GM12875 (cell line): ENCODE measurements at regions not wholly inside any gene's neighbourhood (a gene's known extent, or its start where the extent isn't known, plus 50 kb on each side); places are given as distances from the start of the nearest gene placed in this dataset.

Experiments
- H3K4me3 ChIP-seq: one replicate; pipeline ENCODE4 v1.5.1; 2011; ENCODE audit warnings: low read depth, low read length, control low read depth
- TF ChIP-seq, protein P1 (sequence below): IDR thresholded peaks from 2 replicates; pipeline ENCODE4 v1.5.1; 2011; ENCODE audit warnings: low read depth, mild to moderate bottlenecking, control low read depth, inconsistent platforms, low read length, moderate library complexity, borderline replicate concordance; ENCODE audit not compliant: insufficient read depth

DNA sequence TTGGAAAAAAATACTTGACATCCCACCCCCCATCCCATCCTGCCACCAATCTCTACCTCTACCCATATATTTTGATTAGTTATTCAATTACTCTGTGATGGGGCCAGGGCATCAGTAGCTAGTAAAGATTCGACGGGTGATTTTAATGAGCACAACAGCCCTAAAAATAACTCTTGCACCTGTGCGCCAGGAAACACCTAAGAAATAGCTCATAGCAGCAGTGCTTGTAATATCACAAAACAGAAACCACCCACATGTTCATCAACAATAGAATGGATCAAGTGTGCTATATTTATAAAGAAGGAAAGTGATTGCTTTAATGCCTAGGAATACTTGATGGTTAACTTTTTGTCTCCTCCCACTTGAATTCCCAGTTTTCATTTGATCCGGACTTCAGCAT is 225.6 kb upstream of the LCORL start:
- TF ChIP-seq, protein P1, sequence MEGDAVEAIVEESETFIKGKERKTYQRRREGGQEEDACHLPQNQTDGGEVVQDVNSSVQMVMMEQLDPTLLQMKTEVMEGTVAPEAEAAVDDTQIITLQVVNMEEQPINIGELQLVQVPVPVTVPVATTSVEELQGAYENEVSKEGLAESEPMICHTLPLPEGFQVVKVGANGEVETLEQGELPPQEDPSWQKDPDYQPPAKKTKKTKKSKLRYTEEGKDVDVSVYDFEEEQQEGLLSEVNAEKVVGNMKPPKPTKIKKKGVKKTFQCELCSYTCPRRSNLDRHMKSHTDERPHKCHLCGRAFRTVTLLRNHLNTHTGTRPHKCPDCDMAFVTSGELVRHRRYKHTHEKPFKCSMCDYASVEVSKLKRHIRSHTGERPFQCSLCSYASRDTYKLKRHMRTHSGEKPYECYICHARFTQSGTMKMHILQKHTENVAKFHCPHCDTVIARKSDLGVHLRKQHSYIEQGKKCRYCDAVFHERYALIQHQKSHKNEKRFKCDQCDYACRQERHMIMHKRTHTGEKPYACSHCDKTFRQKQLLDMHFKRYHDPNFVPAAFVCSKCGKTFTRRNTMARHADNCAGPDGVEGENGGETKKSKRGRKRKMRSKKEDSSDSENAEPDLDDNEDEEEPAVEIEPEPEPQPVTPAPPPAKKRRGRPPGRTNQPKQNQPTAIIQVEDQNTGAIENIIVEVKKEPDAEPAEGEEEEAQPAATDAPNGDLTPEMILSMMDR = no peak
- H3K4me3 ChIP-seq = no peak overlapping the region

DNA sequence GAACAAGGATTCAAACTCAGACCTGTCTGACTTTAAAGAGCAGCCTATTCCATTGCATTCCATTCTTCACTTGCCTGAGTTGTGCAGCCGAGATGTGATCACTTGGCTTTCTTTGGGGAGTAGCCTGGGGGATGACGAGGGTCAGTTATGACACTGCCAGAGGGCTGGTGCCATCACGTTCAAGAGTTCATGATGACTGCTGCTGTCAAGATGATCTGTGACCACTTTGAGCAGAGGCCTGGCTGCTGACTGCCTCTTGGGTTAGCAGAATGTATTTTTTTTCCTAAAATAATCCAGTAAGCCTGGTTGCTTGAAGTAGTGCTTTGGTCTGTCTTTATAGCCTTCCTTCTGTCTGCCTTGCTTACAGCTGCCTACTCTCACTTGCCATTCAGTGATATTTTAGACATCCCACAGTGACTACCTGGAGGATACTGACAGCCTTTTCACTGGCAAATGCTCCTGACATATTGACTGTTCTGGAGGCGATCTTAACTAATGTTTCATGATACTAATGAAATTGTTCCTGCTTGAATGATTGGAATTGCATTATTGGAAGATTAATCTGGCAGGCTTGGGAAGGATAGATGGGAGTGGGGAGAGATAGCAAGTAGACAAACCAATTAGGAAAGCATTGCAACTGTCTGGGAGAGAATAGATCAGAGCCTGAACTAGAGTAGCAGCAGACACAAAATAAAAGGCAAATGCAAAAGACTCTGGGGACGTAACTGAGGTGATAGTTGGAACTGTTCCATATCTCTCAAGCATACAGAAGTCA is 221.6 kb upstream of the LCORL start:
- TF ChIP-seq, protein P1 = no peak
- H3K4me3 ChIP-seq = no peak overlapping the region

- H3K4me3 ChIP-seq = no peak overlapping the region
- TF ChIP-seq, protein P1 = no peak
Observed at GRCh38 chr4:18241727-18242126, 220.2 kb upstream of the LCORL start.

DNA sequence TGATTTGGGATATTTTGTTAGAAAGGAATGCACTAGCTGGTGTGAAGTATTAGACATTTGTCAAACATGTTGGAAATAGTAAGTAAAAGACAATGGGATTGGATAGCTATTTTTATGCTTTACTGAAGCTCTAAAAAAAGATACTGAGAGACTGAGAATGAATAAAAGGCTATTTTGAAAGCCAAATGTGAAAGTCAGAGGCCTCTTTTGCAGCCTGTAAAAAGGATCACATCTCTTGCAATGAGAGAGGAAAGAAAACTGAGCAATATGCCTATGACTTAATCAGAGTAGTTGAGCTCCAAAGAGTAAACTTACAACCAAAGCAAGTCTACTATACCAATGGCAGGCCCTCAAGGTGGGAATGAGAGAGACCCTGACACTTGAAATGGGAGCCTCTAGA is 212.6 kb upstream of the LCORL start:
- TF ChIP-seq, protein P1 = no peak
- H3K4me3 ChIP-seq = no peak overlapping the region

DNA sequence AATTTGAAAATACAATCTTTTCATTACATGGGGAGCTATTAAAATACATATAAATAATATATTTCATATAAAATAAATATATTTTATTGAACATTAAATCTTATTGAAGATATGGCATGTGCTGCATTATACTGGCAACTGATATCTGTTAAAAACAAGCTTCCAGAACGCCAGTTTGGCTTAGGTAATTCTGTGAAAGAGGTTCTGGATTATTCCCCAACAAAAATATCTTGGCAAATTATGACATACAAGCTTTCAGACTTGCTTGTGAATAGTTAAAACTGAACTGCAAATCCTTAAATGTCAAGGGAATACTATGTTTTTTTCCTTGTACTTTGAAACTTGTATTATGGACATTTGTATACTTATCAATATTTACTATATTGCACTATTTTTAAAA is 210.2 kb upstream of the LCORL start:
- no peak overlapping the region for H3K4me3 ChIP-seq
- TF ChIP-seq, protein P1 = no peak

DNA sequence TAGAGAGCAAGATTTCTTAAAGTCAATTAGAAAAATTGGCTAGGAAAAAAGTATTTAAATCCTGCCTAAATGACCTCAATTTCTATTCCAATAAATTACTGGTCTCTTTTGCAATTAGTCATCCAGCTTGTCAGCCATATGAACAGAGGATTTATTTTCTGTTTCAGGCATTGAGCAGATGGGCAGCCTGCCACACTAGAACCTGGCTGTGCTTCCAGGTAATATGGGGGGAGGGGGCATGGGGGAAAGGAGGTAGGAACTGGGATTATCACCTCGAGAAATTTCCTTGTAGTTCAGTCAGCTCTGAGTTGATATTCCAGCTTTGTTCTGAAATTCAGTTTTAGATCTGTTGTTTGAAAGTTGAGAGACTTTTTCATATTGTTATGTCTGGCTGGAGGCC is 206.3 kb upstream of the LCORL start:
- no peak overlapping the region for H3K4me3 ChIP-seq
- TF ChIP-seq, protein P1 = no peak

DNA sequence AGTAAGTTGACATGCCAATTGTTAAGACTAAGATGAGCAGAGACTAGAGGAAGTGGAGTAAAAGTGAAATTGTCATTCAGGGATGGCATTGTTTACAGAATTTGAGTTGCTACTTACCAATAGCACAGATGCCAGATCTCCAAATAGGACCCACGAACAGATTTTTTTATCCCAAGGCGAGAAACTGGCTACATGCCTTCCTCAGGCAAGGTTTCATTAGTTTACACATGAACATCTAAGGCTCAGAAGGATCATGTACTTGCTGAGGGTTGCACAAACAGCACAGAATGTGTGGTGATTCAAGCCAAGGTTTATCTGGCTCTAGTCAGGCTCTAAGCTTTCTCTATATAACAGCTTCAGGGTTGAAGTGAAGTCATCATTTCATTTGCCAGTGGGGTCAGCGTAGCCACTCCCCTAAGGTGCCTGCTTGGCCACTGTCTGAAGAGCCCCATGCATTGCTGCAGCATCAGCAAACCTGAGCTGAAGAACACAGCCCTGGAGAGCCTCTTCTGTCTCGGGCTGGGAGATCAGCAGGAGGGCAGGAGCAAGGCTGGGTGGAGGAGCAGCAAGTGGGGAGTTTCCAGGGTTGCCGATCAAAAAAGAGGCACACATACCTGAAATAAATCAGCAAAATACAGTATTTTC is 193.0 kb upstream of the LCORL start:
- TF ChIP-seq, protein P1 = no peak
- no peak overlapping the region for H3K4me3 ChIP-seq
